CD1c-positive myeloid dendritic cell (primary cell): ENCODE measurements at regions not wholly inside any gene's neighbourhood (a gene's known extent, or its start where the extent isn't known, plus 50 kb on each side); places are given as distances from the start of the nearest gene placed in this dataset.

Experiments
- DNase-seq: peaks from one replicate; pipeline ENCODE4 v3.0.0-alpha.2; 2016; ENCODE audit errors: extremely low spot score

DNA sequence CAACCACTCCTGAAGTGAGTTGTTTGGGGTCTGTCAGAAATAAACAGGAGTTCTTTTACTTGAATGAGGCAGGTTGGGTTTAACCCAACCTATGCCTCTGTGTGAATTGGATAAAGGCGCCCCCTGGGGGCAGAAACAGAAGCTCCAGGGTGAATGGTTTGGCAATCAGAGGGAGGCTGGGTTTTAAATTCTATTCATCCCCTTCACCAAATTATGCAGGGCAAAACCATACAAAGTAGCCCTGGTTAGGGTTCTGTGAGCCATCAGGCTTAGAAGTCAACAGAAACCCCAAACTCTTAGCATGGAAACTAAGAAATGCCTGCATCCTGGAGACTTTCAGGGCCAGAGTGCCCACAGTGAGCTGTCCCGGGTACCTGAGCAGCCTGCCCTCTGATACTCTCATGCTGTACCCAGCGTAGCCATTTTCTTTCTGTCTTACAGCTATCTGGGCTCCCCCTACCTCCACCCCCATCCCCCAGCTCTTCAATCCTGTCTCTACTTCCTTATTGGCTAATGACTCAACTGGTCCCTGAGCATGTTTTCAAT, 241.5 kb downstream of the ICOS start:
- DNase-seq, result peak; percentile 57

DNA sequence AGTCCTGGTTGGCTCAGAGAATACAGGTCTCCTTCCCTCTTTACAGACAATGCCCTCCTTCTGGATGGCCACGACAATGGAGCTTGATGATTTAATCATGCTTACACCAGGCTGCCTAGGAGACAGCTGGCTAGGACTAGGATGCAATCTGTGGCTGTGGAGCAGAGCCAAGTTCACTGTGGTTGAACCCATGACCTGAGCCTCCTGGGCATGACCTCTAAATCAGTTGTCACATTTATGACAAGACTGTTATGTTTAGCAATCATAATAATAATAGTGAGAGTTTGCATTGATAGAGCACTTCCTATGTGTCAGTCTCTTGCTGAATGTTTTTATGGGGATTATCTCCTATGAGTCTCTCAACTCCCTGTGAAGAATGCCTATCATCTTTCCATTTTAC, 244.1 kb downstream of the ICOS start:
- no peak for DNase-seq

DNA sequence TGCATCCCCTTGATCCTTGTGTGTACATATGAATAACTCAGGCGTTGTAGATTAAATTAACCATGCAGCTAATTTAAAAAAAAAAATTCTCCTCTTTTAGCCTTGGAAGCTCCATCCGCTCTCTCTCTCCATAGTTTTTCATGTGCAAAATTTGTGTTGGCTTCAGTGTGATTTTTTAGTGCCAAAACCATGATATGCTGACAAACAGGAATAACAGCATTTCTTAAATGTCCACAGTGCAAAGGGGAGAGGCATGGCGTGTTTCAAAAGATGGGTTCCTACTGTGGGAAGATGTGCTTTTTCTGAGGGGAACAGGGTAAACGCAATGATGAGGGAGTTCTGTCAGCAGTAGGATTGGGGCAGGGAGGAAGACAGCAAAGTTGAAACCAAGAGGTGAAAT, 247.0 kb downstream of the ICOS start:
- DNase-seq, result no peak

DNA sequence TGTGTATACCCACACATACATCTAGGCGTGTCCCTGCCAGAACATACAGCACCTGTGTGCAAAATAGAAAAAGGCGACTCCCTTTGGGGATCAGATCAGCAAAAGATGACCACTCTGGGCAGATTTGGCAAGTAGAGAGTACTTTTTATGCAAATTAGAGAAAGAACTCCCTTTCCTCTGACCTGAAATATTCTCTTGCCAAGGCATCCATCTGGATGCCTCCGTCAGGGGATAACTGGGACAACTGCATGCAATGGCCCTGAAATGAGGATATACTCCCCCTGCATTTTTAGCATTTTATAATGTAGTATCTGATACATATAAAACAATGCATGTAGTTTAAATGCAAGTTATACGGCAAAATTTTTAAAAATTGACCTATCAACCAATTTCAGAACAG, 247.7 kb downstream of the ICOS start:
- DNase-seq, result no peak

DNA sequence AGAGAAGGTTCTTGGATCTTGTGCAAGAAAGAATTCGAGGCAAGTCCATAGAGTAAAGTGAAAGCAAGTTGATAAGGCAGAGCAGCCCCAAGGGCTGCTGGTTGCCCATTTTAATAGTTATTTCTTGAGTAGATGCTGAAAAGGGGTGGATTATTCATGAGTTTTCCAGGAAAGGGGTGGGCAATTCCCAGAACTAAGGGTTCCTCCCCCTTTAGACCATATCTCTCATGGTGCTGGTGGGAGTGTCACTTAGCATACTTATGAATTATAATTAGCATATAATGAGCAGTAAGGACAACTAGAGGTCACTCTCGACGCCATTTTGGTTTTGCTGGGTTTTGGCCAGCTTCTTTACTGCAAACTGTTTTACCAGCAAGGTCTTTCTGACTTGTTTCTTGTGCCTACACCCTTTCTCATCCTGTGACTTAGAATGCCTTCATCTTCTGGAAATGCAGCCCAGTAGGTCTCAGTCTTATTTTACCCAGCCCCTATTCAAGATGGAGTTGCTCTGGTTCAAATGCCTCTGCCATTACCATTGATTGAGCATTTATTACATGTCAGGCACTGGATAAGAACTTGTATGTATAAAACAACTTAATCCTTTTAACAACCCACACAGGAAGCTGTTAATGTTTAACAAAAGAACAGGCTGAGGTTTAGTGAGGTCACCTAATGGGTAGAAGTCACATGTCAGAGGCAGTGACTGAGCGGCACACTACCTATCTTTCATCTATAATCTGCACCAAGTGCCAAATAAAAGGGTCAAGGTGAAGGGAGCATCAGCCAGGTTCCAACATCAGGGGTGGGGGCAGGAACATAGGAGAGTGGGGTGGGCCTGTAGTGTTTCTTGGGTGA, 250.9 kb downstream of the ICOS start:
- DNase-seq, result no peak

- no peak for DNase-seq
These were observed 255.0 kb downstream of the ICOS start for GRCh38 chr2:204191574-204191973.

- no peak for DNase-seq
These were observed 258.9 kb downstream of the ICOS start for GRCh38 chr2:204195498-204195897.

DNA sequence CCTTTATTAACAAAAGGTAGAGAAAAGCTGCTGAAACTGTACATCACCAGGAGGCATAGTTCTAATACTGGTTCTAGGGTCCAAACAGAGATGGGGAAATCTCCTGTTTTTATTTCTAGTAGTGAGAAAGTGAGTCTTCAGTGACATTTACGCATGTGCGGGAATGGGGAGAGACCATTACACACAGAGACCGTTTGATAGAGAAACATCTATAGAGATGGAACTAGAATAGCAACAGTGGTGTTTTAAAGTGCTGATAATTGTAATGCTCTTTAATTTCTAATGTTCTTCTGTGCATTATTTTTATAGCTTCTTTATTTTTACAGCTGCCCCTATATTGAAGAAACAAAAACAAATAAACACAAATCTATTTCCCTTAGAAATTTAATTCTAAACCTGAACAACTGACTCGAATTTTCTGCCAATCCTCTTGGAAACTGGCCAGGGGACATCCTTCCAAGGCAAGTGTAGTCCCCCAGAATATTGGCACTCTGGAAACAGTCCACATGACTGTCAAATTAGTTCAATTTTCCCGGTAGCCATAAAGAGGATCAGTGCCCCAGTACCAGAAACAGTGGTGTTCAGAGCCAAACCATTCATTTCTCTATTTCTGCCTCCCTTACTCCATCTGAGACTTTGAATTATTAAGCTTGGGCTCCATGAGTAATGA, 260.9 kb downstream of the ICOS start:
- no peak for DNase-seq

- no peak for DNase-seq
These were observed 262.8 kb downstream of the ICOS start for GRCh38 chr2:204199357-204199756.

- no peak for DNase-seq
These were observed 264.9 kb downstream of the ICOS start for GRCh38 chr2:204201507-204201906.

- no peak for DNase-seq
These were observed 265.7 kb downstream of the ICOS start for GRCh38 chr2:204202253-204202652.

DNA sequence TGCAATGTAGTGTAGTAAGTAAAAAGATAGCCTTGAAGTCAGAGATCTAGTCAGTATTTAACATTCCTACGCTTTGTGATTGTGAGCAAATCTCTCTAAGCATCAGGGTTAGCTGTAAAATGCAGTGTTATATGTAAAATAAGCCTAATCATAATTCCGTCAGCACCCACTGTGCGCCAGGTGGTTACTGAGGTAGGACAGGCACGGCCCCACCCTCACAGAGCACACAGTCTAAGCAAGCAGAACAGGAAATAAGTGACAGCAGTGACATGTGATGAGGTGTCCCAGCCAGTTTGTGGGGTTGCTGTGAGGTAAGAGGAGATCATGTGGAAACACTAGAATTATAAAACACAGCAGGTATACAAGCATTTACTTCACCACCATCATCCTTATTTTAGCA, 267.1 kb downstream of the ICOS start:
- DNase-seq, result no peak

DNA sequence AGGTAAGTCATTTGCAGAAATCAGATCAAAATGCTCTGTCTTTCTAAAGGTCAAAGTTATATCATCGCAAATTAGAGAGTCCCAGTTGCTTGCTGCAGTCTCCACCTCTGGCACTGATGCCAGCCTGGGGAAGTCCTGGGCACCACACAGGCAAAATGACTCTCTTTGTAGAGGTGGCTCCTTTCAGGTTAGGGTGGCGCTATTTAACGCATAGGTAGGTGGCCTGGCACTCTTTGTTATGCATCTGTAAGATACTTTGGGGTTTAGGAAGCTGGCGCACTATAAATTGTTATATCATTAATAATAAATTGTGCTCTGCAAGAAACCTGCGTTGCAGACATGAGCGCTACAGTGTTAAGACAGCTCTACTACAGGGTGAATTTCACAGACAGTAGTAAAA, 268.5 kb downstream of the ICOS start:
- no peak for DNase-seq

DNA sequence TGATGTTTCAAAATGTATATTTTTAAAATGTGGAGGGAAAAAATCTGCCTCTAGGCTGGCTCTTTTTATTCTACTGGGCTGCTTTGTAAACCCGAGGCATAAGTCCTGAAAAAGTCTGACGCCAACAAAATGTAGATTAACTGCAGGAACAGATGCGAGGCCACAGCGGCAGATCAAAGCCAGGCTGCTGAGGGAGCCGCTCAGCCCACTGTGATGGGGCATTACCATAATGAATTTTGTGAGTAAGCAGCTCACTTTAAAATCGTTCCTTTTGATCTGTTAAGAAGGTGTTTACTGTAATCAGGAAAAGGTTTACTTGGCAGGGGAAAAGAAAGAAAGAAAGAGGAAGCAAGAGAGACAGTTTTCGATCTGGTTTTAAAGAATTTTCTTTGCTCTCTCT, 269.0 kb downstream of the ICOS start:
- no peak for DNase-seq

GRCh38 chr2:204207866-204208265, 271.3 kb downstream of the ICOS start:
- DNase-seq, result no peak

- DNase-seq, result no peak
These were observed 277.0 kb downstream of the ICOS start for GRCh38 chr2:204213588-204213987.

DNA sequence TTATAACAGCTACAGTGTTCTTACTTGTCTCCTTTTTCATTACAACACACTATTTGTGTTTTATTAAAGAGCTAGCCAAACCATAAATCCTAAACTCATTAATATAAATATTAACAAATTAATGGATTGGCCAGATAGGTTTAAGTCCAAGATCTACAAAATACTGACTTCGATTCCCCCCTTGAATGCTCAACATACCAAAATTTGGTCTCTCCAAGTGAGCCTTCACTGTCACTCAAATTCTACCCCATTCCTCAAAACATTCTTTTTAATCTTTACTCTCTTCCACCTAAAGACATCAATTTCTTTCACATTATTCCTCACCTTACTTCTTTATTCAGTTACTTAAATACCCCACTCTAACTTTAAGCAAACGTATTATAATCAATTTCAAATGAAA, 281.5 kb downstream of the ICOS start:
- no peak for DNase-seq

- DNase-seq, result no peak
These were observed 282.6 kb downstream of the ICOS start for GRCh38 chr2:204219196-204219595.

- DNase-seq, result no peak
These were observed 284.3 kb downstream of the ICOS start for GRCh38 chr2:204220896-204221295.

- no peak for DNase-seq
These were observed 286.5 kb downstream of the ICOS start for GRCh38 chr2:204223046-204223445.

DNA sequence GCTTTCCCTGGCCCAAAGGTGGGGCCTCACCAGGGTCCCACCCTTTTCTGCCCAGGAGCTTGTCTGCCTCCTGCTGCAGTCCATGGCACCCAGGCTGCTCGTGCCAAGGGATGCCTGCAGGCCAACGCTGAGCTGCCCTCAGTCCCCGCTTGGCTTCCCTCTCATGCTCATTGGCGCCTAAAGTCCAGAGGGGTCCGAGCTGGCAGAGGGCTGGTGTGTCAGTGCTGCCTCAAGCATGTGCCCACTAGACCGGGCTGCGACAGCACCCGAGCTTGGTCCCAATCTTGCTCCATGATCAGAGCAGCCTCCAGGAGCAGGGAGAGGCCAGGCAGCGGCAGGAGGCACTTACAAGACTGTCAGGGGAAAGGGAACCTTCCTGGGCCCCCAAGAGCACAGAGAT, 287.0 kb downstream of the ICOS start:
- DNase-seq, result no peak

GRCh38 chr2:204225671-204226073, 289.1 kb downstream of the ICOS start:
- no peak for DNase-seq

DNA sequence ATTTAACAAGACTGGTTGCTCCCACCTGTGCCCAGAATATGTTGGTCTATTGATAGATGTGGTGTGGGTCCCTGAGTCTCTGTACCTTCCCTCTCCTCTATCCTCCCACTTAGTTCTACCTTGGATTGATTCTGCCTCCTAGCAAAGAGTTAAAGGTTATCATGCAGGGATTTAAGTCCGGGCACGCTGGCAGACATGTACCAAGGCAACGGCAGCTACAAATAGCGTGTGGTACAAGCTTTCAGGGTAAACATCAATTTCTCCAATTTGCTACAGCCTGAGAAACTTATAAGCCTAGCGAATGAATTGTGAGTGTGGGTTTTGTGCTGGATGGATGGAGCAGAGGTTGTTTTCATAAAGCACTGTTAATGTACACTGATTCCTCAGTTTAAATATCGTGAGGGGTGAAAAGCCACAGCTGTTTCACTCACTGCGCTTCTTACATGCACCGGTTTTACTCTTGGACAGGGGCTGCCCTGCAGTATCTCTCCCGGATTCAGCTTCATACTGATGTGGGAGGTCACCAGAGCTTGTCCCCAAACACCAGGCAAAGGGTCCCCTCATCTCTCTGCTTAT, 289.8 kb downstream of the ICOS start:
- no peak for DNase-seq
